SU-DHL-6 (cell line): ENCODE measurements at regions not wholly inside any gene's neighbourhood (a gene's known extent, or its start where the extent isn't known, plus 50 kb on each side); places are given as distances from the start of the nearest gene placed in this dataset.

ENCODE experiments used
- H2AFZ ChIP-seq: fragments of 200-600 bp; sonication (generic); 2 replicates; pipeline ENCODE4 v1.6.1; 2014; ENCODE audit warnings: low read depth, mild to moderate bottlenecking, moderate library complexity, mixed read lengths, antibody characterized with exemption, low read length; ENCODE audit not compliant: severe bottlenecking
- H3F3A ChIP-seq: fragments of 200-600 bp; shearing (Covaris generic); 2 replicates; pipeline ENCODE4 v1.6.0; 2016; ENCODE audit warnings: antibody characterized with exemption, mild to moderate bottlenecking; ENCODE audit not compliant: insufficient read depth
- H3K27ac ChIP-seq: fragments of 200-600 bp; sonication (generic); 2 replicates; pipeline ENCODE4 v1.5.1; 2016; ENCODE audit warnings: low read depth, mild to moderate bottlenecking, low read length, moderate library complexity, mixed read lengths
- H3K27me3 ChIP-seq: fragments of 200-600 bp; sonication (generic), shearing (Covaris generic); 2 replicates; pipeline ENCODE4 v1.6.0; 2014; ENCODE audit warnings: mild to moderate bottlenecking, low read length
- H3K36me3 ChIP-seq: fragments of 200-600 bp; sonication (generic); 2 replicates; pipeline ENCODE4 v1.6.1; 2014; ENCODE audit warnings: mild to moderate bottlenecking, low read length, mixed read lengths
- H3K4me2 ChIP-seq: fragments of 300-600, 200-600 bp; shearing (Covaris generic), sonication (generic); 2 replicates; pipeline ENCODE4 v1.6.0; 2014; ENCODE audit warnings: low read length, low read depth, mild to moderate bottlenecking; ENCODE audit not compliant: poor library complexity, severe bottlenecking
- H3K4me3 ChIP-seq: fragments of 200-600 bp; sonication (generic); 2 replicates; pipeline ENCODE4 v1.5.1; 2014; ENCODE audit warnings: antibody characterized with exemption, low read length, mild to moderate bottlenecking, mixed read lengths; ENCODE audit not compliant: insufficient read depth, poor library complexity, severe bottlenecking
- H3K79me2 ChIP-seq: fragments of 200-600 bp; sonication (generic); 2 replicates; pipeline ENCODE4 v1.6.1; 2014; ENCODE audit warnings: mild to moderate bottlenecking, low read length, moderate library complexity; ENCODE audit not compliant: insufficient read depth
- H3K9ac ChIP-seq: fragments of 200-600 bp; sonication (generic); 2 replicates; pipeline ENCODE4 v1.7.0; 2014; ENCODE audit warnings: mild to moderate bottlenecking, low read length
- H3K9me2 ChIP-seq: fragments of 200-600 bp; sonication (generic); replicated peaks from 2 replicates; pipeline ENCODE4 v1.6.1; 2014; ENCODE audit warnings: low read length; ENCODE audit not compliant: insufficient read depth
- H3K9me3 ChIP-seq: fragments of 200-600 bp; sonication (generic); 2 replicates; pipeline ENCODE4 v1.6.1; 2014; ENCODE audit warnings: low read length, mixed read lengths; ENCODE audit not compliant: insufficient read depth
- H4K20me1 ChIP-seq: fragments of 200-600 bp; sonication (generic); 2 replicates; pipeline ENCODE4 v1.6.1; 2014; ENCODE audit warnings: low read depth, mild to moderate bottlenecking, antibody characterized with exemption, low read length, moderate library complexity, mixed read lengths
- EZH2phosphoT487 ChIP-seq: fragments of 200-600 bp; sonication (generic), shearing (Covaris generic); conservative IDR thresholded peaks from 2 replicates; pipeline ENCODE4 v1.6.1; 2018; ENCODE audit warnings: mild to moderate bottlenecking, antibody characterized with exemption, low read length, moderate library complexity, mixed read lengths
- TF ChIP-seq, protein P1 (sequence below): fragments of 200-600 bp; sonication (generic); IDR thresholded peaks from one replicate; pipeline ENCODE4 v1.5.1; 2017; ENCODE audit warnings: antibody characterized with exemption, mild to moderate bottlenecking, low read length, moderate library complexity; ENCODE audit not compliant: insufficient read depth, poor library complexity, severe bottlenecking

DNA sequence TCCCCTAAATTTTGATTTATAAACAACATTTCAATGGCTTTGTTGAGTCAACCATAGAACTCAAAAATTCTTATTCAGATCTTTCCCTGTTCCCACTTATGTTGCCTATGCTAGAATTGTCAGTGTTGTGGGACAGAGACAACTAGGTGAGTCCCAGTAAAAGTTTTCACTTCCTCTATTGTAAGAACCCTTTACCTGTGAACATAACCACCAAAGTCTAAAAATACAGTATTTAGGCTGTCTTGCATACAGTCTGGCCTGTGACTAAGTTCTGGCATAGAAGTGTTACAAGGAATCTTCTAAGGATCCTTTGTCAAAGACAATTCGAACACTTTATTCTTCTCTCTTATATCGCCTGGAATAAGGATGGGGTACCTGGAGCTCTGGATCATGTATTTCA, 1047.9 kb upstream of the NCAM2 start:
- Histone ChIP-seq H3K9ac (no peak overlapping the region), H3K79me2 (no peaks in the 10 kb centered on the region), H3K4me2 (no peak overlapping the region), H3K36me3 (no peaks in the 10 kb centered on the region), H3K9me3 (no peaks in the 10 kb centered on the region), H4K20me1 (no peaks in the 10 kb centered on the region), H3K27ac (no peak overlapping the region), H2AFZ (no peak overlapping the region), H3K4me3 (no peak overlapping the region), H3K9me2 (no peaks in the 10 kb centered on the region), H3F3A (no peaks in the 10 kb centered on the region), H3K27me3 (no peaks in the 10 kb centered on the region)
- no peak for TF ChIP-seq EZH2phosphoT487
- TF ChIP-seq, protein P1, sequence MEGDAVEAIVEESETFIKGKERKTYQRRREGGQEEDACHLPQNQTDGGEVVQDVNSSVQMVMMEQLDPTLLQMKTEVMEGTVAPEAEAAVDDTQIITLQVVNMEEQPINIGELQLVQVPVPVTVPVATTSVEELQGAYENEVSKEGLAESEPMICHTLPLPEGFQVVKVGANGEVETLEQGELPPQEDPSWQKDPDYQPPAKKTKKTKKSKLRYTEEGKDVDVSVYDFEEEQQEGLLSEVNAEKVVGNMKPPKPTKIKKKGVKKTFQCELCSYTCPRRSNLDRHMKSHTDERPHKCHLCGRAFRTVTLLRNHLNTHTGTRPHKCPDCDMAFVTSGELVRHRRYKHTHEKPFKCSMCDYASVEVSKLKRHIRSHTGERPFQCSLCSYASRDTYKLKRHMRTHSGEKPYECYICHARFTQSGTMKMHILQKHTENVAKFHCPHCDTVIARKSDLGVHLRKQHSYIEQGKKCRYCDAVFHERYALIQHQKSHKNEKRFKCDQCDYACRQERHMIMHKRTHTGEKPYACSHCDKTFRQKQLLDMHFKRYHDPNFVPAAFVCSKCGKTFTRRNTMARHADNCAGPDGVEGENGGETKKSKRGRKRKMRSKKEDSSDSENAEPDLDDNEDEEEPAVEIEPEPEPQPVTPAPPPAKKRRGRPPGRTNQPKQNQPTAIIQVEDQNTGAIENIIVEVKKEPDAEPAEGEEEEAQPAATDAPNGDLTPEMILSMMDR, result no peak

DNA sequence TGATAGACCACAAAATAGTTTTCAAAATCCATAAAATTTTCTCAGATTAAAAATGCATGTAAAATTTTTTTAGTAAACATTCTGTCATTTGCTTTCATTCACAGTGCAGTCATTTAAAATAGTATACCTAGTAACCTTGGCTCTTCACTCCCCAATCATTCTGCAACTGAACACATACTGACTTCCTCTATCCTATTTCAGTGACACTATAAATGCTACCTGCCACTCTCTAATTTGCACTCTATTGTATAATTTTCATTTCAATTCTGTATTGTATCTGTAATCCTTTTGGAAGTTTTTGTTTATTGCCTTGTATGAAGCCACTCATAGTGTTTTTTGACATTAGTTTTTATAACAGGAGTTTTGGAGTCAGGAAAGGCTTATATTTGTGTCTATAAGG, 1029.1 kb upstream of the NCAM2 start:
- Histone ChIP-seq H3K4me3 (no peak overlapping the region), H3K27ac (no peak overlapping the region), H3K4me2 (no peak overlapping the region), H2AFZ (no peak overlapping the region), H3K9me2 (no peaks in the 10 kb centered on the region), H3K9me3 (peaks cover 13% of the 10 kb centered on the region; the same call in 1 of the 2 replicates), H3K79me2 (no peaks in the 10 kb centered on the region), H3F3A (peaks cover 3% of the 10 kb centered on the region; the same call in 1 of the 2 replicates), H4K20me1 (no peaks in the 10 kb centered on the region), H3K9ac (no peak overlapping the region), H3K36me3 (0 out of 2 replicates have a peak, but pooled peaks cover 3% of the 10 kb centered on the region), H3K27me3 (no peaks in the 10 kb centered on the region)
- no peak for TF ChIP-seq EZH2phosphoT487
- TF ChIP-seq, protein P1, result no peak

DNA sequence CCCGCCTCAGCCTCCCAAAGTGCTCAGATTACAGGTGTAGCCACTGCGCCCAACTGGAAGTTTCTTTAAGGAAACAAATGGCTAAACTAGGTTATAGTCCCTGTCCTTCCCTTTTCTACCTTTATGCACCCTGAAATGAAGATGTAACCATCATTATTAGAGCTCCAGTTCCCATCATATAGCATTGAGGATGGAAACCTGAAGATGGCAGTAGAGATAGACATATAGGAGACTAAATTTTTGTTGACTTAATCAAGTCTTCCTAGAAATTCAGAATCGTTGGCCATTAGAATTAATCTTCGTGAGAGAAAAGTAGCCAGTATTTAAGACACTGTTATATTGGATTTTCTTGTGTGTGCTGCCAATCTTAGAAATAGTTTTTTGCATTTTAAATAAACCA, 1016.3 kb upstream of the NCAM2 start:
- H3K4me2 ChIP-seq, result no peak overlapping the region
- no peaks in the 10 kb centered on the region for H4K20me1 ChIP-seq
- no peaks in the 10 kb centered on the region for H3K79me2 ChIP-seq
- H2AFZ ChIP-seq, result no peak overlapping the region
- TF ChIP-seq EZH2phosphoT487, result no peak
- TF ChIP-seq, protein P1, result no peak
- H3K36me3 ChIP-seq, result no peaks in the 10 kb centered on the region
- no peaks in the 10 kb centered on the region; the same call in 1 of the 2 replicates for H3K9me2 ChIP-seq
- H3K9ac ChIP-seq, result no peak overlapping the region
- H3K4me3 ChIP-seq, result no peak overlapping the region
- H3K9me3 ChIP-seq, result no peaks in the 10 kb centered on the region
- H3K27ac ChIP-seq, result no peak overlapping the region
- H3F3A ChIP-seq, result no peaks in the 10 kb centered on the region
- H3K27me3 ChIP-seq, result no peaks in the 10 kb centered on the region

DNA sequence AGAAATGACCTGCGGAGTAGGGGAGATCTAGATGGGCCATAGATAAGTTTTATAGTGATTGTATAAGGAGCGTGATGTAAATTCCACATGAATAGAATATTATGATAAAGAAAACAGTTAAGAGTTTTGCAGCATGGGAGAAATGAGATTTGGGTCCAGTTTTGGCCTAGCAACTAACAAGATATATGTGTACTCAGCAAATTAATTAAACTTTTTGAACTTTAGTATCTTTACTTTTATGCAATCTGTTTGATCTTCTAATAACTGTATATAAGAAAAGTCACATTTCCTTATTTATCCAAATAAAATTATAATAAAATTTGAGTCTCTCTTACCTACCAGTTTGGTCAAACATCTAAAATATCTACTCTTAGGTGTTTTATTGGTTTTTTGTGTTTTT, 1011.8 kb upstream of the NCAM2 start:
- Histone ChIP-seq H3K9ac (no peak overlapping the region), H3K27ac (no peak overlapping the region), H3K9me2 (no peaks in the 10 kb centered on the region), H3K36me3 (0 out of 2 replicates have a peak, but pooled peaks cover 3% of the 10 kb centered on the region), H3K4me3 (no peak overlapping the region), H3K4me2 (no peak overlapping the region), H3K27me3 (no peaks in the 10 kb centered on the region), H3F3A (no peaks in the 10 kb centered on the region), H3K9me3 (no peaks in the 10 kb centered on the region), H4K20me1 (no peaks in the 10 kb centered on the region), H2AFZ (no peak overlapping the region), H3K79me2 (no peaks in the 10 kb centered on the region)
- TF ChIP-seq, protein P1, result no peak
